Stomach (tissue), 6 donors: ENCODE measurements at regions not wholly inside any gene's neighbourhood (a gene's known extent, or its start where the extent isn't known, plus 50 kb on each side); places are given as distances from the start of the nearest gene placed in this dataset.

Experiments
- DNase-seq, 2 donors: peaks; one replicate each; pipeline versions ENCODE4 v3.0.0 to v3.0.0-alpha.2; 2013 to 2019
- H3K27ac ChIP-seq, 5 donors: fragments of 200-600 bp in 4 of 5; sonication (generic) in 4 of 5; one replicate each; pipeline ENCODE4 v1.5.1; 2013 to 2019; ENCODE audit warnings: mild to moderate bottlenecking in 1 of 5, moderate library complexity in 1 of 5
- H3K27me3 ChIP-seq, 3 donors: fragments of 200-600 bp; sonication (generic); one replicate each; pipeline ENCODE4 v1.5.1; 2017 to 2019; ENCODE audit warnings: mixed run types in 1 of 3
- H3K36me3 ChIP-seq, 4 donors: fragments of 200-600 bp; sonication (generic); 1 replicate in 3 of 4; 2 replicates in 1 of 4; pipeline ENCODE4 v1.5.1; 2016 to 2019
- H3K4me1 ChIP-seq, 4 donors: fragments of 200-600 bp; sonication (generic); one replicate each; pipeline ENCODE4 v1.5.1; 2016 to 2019
- H3K4me3 ChIP-seq, 4 donors: fragments of 200-600 bp; sonication (generic) in 3 of 4; one replicate each; pipeline ENCODE4 v1.5.1; 2016 to 2019; ENCODE audit warnings: mild to moderate bottlenecking in 1 of 4
- H3K9me3 ChIP-seq, 4 donors: fragments of 200-600 bp; sonication (generic); one replicate each; pipeline ENCODE4 v1.5.1; 2016 to 2019
- POLR2AphosphoS5 ChIP-seq, 3 donors: sonication (generic); formaldehyde crosslinking; IDR thresholded peaks; one replicate each; pipeline ENCODE4 v1.6.1; 2016; ENCODE audit warnings: antibody characterized with exemption in 3 of 3
- intact Hi-C: fragments of 100-400 bp; cut with DNase I; formaldehyde crosslinking; loops from one replicate; pipeline ENCODE4 v1.15.1; 2023; ENCODE audit warnings: low total_unique reads
- TF ChIP-seq, protein P1 (sequence below), 7 experiments: fragments of 450-650 bp in 4 of 7; fragments of 200-600 bp in 3 of 7; sonication (generic) in 3 of 7; IDR thresholded peaks; one replicate each; pipeline ENCODE4 v1.5.1; 2016 to 2019; ENCODE audit warnings: antibody characterized with exemption in 7 of 7, control low read depth in 2 of 7, mild to moderate bottlenecking in 1 of 7
- donor health status: Bipolar disorder and iron deficiency.

DNA sequence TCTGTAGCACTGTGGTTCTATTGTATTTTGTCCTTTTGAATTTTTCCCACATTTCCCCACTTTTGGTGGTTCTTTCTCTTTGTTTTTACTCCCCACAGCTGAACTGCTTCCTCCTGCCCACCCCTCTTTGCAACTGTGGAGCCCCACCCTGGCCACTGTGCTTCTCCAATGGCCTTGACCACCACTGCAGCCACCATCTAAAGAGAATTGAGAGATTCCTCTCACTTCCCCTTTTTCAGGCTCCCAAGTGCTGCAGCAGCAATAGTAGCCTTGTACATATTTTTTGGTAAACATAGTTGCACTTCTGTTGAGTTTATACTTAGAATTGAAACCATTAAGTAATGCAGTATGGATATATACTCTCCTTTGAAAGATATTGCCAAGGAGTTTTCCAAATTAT lies 51.3 kb upstream of the FRMPD3 start:
- Histone ChIP-seq H3K36me3 (no peaks in the 10 kb centered on the region), H3K27me3 (peaks cover 0 to 9% (median 0%) of the 10 kb centered on the region in 3 donors), H3K9me3 (peaks cover 0 to 16% (median 8%) of the 10 kb centered on the region in 4 donors), H3K27ac (no peak overlapping the region), H3K4me3 (no peak overlapping the region), H3K4me1 (no peaks in the 10 kb centered on the region)
- TF ChIP-seq, protein P1, sequence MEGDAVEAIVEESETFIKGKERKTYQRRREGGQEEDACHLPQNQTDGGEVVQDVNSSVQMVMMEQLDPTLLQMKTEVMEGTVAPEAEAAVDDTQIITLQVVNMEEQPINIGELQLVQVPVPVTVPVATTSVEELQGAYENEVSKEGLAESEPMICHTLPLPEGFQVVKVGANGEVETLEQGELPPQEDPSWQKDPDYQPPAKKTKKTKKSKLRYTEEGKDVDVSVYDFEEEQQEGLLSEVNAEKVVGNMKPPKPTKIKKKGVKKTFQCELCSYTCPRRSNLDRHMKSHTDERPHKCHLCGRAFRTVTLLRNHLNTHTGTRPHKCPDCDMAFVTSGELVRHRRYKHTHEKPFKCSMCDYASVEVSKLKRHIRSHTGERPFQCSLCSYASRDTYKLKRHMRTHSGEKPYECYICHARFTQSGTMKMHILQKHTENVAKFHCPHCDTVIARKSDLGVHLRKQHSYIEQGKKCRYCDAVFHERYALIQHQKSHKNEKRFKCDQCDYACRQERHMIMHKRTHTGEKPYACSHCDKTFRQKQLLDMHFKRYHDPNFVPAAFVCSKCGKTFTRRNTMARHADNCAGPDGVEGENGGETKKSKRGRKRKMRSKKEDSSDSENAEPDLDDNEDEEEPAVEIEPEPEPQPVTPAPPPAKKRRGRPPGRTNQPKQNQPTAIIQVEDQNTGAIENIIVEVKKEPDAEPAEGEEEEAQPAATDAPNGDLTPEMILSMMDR (IDR thresholded peaks at IDR 0.05), result no peak
- TF ChIP-seq POLR2AphosphoS5 (IDR thresholded peaks at IDR 0.05), result no peak
- intact Hi-C loops, result no loop called here
- DNase-seq, result no peak
